Bone marrow (tissue), 2 donors: ENCODE measurements at regions not wholly inside any gene's neighbourhood (a gene's known extent, or its start where the extent isn't known, plus 50 kb on each side); places are given as distances from the start of the nearest gene placed in this dataset.
"Not testable (repeated sequence)": the region's sequence is repeated elsewhere in the genome, so short reads cannot be mapped to it uniquely, and the experiment has no call there.

Experiments used
- DNase-seq, 2 donors: peaks; one replicate each; lab custom pipeline; 2025; lab: John Stamatoyannopoulos, UW

DNA sequence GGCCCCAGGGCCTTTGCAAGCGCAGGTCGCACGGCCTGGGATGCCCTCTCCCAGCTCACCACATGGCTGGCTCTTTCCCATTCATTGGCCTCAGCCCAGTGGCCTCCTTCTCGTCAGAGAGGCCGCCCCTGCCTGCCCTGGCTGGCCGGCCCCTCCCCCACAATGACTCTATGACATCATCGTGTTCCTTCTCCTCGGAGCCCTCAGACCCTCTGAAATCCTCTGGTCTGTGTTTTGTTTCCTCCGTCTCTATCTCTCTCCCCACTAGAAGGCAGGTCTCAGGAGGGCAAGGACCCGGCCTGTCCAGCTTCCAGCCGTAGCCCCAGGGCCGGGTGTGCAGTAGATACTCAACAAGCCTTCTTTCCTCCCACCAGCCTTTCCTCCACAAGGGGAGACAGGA is 164.8 kb upstream of the FOXF1 start:
- no peak for DNase-seq

DNA sequence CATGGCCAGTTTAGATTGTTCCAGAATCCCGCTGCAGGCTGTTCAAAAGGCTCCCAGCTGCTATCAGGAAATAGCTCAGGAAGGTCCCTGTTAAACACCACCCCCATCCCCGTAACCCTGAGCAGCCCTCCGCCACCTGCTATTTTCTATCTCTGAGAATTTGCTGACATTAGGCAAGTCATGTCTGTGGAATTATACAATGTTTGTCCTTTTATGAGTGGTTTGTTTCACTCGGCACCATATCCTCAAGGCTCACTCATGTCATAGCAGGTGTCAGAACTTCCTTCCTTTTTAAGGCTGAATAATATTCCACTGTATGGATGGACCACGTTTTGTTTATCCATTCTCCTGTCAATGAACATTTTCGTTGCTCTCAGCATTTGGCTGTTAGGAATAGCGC is 164.3 kb upstream of the FOXF1 start:
- no peak for DNase-seq

DNA sequence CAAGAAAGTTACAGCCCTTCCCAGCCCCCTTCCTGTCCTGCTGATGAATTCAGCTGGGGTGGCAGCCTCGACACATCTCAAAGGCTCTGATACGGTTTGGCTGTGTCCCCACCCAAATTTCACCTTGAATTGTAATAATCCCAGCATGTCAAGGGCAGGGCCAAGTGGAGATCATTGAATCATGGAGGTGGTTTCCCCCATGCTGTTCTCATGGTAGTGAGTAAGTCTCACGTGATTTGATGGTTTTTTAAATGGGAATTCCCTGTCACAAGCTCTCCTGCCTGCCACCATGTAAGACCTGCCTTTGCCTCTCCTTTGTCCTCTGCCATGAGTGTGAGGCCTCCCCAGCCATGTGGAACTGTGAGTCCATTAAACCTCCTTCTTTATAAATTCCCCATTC is 163.2 kb upstream of the FOXF1 start:
- DNase-seq: no peak

DNA sequence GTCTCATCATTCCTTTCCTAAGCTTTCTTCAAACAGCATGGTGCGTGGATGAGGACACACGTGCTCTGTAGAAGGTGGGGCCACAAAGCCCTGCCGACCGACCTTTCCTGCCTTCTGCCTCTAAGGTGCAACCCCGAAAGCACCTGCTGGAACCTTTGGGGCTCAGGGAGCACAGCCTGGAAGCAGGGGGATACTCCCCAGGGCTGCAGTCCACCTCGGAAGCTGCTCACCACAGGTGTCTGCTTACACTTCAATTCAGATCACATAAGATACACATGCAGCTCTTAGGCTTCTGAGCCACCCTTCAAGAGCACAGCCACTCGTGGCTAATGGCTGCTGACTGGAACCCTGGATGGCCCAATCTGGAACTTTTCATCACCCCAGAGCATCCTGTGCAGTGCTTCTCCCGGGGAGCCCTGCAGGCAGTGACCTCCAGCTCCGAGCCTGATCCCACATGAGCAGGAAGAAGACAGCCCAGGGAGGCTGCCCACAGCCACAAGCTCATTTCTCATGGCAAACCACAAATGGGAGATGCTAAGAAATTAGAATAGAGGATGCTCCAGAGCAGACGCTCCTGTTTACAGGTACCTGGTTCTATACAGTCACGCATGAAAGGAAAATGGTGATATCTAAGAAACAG is 162.3 kb upstream of the FOXF1 start:
- DNase-seq: no peak

DNA sequence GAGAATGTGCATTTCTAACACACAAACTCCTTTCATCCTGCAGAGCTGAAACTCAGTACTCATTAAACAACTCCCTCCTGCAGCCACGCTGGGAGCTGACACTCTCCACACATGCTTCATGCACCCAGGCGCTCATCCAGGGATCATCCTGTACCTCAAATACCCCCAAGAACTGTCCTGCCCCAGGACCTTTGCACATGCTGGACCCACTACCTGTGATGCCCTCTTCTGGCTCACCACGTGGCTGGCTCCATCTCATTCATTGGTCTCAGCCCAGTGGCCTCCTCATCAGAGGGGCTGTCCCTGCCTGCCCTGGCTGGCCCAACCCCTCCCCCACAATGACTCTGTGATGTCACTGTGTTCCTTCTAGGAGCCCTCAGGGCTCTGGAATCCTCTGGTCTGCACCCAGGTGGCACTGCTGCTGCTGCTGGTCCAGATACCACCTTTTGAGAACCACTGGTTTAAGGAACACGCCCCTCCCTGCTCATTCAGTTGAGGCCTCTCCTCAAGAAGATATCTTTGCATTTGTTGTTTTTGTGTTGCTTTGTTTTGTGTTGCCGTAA is 160.9 kb upstream of the FOXF1 start:
- DNase-seq: no peak

DNA sequence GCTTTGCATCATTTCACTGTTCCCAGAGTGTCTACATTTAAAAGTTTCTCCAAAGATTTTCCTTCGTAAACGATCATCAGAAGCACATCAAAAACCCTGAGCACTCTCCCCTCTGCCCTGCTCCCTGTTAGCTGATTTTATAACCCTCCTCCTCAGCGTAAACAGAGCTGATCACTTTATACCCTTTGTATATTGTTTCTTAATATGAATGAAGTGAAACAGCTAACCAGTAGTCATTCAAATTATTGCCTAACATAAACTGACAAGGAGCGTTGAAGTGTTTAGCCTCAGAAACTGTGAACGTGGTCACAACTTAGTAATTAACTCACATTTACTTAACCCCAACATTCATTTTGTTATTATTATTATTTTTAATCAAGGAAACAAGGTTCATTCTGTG is 160.0 kb upstream of the FOXF1 start:
- no peak for DNase-seq

DNA sequence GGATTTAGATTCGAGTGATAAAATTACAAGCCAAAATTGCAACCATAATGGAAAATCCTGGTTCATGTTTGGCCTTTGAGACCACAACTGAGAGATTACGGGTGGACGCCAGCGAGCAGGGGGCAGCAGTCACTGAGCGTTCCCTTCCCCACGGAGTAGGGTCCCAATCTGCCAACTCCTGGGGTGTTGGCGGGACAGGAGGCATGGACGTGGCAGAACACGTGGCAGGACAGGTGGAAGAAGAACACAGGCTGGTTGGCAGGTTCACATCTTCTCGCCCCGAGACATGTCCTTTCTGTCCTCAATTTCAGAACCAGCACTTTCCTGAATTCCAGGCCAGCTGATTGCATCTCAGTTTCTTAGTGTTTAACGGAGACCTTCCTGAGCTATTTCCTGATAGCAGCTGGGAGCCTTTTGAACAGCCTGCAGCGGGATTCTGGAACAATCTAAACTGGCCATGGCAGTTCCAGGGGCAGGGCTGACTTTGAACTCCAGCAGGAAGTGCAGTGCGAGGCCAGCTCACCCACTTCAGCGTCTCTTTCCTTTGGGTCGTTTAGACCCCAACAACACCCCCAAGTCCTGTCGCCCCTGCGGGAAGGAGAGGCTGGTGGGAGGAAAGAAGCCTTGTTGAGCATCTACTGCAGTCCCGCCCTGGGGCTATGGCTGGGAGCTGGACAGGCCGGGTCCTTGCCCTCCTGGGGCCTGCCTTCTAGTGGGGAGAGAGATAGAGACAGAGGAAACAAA is 159.1 kb upstream of the FOXF1 start:
- DNase-seq: no peak

DNA sequence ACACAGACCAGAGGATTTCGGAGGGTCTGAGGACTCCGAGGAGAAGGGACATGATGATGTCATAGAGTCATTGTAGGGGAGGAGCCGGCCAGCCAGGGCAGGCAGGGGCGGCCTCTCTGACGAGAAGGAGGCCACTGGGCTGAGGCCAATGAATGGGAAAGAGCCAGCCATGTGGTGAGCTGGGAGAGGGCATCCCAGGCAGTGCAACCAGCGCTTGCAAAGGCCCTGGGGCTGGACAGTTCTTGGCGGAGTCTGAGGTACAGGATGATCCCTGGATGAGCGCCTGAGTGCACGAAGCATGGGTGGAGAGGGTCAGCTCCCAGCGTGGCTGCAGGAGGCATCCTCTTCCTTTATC is 158.6 kb upstream of the FOXF1 start:
- not testable (repeated sequence) for DNase-seq

DNA sequence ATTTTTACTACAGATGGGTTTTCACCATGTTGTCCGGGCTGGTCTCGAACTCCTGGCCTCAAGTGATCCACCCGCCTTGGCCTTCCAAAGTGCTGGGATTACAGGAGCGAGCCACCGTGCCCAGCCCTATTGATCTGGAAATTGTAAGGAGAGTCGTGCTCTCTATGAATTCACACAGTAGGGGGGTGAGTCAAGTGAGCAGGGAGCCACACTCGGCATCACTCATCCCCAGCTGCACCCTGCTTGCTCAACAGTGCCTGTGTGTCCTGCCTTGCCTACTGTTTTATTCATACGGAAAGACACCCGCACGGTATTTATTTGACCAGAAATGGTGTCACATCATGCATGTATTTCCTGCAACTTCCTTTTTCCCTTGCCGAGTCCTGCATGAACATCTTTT is 157.2 kb upstream of the FOXF1 start:
- DNase-seq: no peak

DNA sequence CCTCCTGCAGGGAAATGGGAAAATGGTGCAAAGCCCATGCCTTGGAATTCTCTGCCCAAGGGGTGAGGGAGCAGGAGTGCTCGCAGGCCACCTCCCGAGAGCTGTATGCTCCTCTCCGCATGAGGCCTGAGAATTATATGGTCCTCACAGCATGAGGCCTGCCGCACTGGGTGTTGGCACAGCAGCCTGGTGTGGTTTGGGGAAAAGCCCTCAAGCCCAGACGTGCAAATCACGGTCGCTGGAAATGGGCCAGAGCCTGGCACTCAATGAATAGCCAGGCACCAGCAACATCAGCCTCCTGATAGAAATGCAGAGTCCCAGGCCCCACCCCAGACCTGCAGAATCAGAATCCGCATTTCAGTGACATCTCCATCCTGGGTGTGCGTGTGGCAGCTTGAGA is 156.4 kb upstream of the FOXF1 start:
- no peak for DNase-seq

DNA sequence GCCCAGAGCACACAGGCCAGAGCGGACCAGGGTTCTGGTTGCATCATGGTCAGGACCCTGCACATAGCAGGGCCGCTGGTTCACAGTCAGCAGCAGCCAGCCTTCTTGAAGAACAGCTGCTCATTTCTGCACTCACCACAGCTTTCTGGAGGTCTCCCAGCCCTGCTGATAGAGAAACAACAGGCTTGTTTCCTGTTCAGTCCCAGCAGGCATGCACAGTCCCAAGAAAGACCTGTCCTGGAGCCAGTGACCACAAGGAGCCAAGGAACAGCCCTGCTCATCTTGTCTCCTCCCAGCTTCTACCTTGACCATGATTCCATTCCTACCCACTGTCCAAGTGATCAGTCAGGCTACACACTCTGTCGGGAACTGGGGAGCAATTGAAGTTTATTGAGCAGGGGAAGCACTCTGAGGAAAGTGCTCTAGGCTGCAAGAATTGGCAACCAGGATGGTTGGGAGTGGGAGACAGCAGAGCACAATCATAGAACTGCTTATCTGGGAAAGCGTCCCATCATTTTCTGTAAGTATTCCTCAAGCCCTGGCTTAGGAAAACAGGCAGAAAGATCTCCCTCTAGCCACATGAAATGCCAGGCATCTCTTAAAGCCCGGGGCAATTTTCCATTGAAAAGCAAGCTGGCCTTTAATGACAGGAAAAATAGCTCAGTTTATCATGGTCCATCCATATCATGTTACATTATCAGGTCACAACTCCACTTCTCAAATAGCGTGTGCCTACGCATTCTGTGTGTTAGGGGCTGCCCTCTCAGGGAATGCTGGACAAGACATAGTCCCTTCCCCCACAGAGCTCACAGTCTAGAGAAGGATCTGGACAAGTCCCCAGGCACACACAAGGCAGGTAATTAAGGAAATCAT is 155.4 kb upstream of the FOXF1 start:
- DNase-seq: no peak

DNA sequence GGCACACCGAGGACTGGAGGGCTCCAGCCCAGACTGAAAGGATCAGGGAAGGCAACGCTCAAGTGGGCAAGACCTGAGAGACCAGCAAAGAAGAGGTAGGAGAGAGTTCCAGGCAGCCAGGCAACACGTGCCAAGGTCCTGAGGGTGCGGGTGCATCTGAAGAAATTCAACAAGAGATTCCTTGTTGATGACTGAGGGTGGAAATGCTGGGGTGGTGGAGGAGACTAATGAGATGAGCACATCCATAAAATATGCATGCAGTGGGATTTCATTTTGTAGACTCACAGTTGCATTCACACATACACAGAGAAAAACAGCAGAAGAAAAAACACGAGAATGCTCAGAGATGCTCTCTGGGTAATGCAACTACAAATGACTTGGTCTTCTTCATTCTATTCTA is 154.8 kb upstream of the FOXF1 start:
- no peak for DNase-seq

DNA sequence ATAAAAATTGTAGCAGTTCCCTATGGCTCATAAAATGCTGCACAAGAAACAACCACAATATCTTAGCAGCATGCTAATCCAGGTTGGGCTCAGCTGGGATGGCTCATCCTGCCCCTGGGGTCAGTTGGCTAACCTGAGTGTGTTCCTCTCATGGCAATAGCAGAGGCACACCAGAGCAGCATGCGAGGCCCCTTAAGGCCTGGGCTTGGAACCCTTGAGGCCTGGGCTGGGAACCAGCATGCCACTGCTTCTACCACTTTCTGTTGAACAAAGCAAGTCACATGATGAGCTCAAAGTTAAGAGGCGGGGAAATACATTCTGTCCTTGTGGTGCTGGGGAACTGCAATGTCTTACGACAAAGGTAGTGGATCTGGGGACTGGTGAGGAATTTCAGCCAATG is 154.4 kb upstream of the FOXF1 start:
- no peak for DNase-seq

DNA sequence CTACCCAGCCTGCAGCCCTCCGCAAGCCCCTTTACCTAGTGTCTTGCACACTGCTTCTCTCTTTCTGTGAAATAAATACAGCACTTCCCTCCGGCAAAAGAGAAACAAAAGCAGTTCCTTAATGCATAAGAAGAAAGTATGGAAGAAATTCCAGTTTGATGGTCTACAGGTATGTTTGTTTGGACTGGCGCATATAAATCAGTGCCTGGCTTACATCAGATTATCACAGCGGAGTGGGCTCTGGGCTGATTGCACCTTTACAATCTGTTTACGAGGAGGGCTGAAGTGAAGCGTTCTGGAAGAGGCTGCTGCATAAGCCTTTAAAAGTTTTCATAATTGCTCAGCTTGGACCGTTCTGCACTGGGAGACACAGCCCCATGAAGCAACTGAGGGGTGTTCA is 153.5 kb upstream of the FOXF1 start:
- no peak for DNase-seq

DNA sequence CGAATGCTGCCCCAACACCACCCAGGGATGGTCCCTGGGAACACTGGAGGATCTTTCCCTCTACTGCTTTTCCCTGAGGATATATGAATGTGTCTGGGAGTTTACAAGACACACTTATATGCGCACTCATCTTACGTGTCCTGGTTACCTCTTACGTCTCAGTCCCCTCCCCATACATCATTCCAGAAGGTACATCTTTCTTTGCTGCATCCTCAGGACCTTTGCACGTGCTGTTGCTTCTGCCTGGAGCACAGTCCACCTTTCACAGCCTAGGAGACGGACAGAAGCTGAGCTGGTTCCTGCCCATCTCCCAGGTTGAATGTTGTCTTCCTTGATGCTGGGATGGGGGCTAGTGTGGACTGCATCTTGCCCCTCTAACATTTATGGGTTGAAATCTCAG is 153.0 kb upstream of the FOXF1 start:
- no peak for DNase-seq

DNA sequence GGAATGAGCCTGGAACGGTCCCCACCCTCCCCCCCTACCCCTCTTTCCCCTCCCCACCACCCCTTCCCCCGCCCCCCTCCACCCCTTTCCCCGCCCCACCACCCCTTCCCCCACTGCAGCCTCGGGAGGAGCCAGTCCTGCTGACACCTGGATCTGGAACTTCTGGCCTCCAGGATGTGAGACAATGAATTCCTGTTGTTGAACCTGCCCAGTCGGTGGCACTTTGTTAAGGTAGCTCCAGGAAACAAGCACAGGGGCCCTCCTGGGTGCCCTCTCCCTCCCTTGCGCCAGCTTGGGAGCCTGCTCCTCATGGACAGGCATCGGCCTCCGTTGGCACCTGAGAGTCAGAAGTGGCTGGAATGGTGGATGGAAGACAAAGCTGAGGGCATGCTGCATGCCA is 152.4 kb upstream of the FOXF1 start:
- no peak for DNase-seq

DNA sequence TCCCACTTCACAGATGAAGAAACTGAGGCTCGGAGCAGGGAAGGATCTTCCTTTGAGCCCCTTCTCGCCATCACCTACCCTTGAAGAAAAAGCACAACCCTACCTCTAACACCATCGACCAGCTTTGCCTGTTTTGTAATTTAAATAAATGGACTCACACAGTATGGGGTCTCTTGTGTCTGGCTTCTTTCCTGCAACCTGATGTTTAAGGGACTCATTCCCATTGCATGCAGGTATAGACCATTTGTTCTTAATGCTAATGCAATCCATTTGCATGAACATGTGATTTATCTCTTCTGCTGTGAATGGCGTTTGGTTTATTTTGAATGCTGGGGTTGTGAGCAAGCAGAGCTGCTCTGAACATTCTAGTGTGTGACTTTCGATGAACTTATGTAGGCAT is 150.8 kb upstream of the FOXF1 start:
- DNase-seq: no peak

DNA sequence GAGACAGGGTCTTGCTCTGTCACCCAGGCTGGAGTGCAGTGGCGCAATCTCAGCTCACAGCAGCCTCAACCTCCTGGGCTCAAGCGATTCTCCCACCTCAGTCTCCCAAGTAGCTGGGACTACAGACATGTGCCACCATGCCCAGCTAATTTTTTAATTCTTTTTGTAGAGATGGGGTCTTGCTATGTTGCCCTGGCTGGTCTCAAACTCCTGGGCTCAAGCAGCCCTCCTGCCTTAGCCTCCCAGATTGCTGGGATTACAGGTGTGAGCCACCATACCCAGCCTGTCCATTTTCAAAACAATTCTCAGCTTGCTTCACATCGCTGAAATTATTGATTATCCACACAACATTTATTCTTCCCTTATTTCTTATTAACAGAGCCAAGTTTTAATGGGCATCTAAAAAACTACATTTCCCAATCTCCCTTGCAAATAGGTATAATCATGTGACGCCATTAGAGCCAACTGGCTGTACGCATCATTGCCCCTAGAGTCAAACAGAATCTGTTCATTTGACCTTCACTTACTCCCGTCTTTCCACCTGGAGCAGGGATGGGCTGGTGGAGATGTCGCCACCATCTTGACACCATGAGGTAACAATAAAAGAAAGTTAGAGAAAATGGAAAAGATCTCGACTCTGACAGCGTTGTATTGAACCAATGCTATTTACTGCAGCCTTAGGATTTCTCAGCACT is 148.0 kb upstream of the FOXF1 start:
- DNase-seq: no peak

DNA sequence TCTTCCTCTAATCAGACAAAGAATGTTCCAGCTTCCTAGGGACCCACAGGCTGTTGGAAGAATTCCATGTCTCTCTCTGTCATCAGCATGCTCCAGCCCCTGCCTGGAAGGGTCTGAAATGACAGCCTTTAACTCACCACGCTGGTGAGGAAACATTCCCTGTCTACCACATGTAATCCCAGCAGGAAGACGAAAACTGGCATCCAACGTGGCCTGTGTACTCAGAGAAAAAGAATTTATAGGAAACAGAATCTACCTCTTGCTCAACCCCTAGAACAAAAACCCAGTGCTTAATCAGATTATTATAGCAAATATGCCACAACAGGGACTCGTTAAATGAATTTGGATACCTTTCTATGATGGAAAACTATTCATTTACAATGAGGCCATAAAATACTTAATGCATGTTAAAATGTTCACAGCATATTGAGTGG is 147.3 kb upstream of the FOXF1 start:
- DNase-seq: no peak

DNA sequence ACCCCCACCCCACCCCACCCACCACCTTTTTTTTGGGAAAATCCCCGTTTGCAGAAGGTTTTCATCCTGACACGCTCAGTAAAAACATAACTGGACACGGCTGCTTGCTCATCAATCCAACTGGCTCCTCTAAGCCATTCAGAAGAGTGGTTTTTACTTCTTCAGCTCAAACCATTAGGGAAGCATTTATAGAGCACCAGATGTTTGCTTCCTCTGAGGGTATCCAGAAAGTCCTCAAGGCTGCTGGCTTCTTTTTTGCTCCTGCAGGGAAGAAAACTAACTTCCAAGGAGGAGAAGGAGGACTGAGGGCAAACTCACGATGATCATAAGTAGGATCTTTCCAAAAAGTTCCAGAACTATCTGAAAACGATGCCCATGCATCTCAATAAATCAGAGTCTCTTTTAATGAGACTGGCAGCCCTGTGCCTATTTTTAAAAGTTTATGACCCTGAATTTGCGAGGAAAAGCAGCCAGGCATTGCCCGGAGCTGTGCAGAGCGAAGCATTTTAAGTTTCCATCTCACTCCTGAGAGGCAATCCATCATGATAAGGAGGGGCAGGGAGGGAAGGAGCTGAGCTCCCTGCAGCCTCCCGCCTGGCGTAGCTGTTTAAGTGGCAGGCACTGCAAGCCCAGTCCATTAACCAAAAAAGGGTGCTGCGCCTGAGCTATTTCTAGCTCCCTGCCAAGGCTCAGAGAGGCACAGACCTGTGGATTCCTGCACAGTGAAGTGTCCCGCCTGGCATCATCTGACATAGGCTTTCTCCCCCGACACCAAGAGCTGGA is 146.3 kb upstream of the FOXF1 start:
- DNase-seq: no peak

DNA sequence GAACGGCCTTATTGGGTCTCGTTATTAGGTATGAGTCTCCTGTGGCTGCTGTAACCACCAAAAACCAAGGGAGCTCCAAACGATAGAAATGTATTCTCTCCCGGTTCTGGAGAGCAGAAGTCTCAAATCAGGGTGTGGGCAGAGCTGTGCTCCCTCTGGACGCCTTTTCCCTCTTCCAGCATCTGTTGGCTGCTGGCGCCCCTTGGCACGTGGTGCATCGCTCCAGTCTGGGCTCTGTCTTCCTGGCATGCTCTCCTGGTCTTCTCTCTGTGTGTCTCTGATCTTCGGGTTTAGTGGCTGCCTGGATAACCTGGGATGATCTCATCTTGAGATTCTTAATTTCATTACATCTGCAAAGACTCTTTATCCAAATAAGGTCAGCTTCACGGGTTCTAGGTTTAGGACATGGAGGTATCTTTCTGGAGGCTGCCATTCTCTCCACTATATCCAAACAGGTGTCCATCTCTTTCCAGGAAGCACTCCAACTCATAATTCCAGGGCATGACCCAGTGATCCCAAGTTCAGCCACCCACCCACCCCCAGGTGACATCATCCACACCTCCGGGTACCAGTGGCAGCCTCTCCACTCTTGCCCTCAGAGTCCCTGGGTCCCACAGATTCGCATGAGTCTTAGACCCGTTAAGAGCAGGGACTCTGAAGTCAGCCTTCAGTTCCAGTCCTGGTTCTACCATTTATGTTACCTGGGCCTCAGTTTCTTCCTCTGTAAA is 145.5 kb upstream of the FOXF1 start:
- no peak for DNase-seq
